Stimulated activated naive CD8-positive, alpha-beta T cell treated with anti-CD3 and anti-CD28 coated beads, Interleukin-15, amount 100 ng/mL, for 72 hours (primary cell): ENCODE measurements at regions not wholly inside any gene's neighbourhood (a gene's known extent, or its start where the extent isn't known, plus 50 kb on each side); places are given as distances from the start of the nearest gene placed in this dataset.

Experiments
- ATAC-seq: fragments of 150-1000 bp; cut with Tn5 transposase; 2 replicates; pipeline ENCODE4 v1.10.0; 2021; ENCODE audit warnings: mild to moderate bottlenecking, moderate library complexity
- DNase-seq, 2 donors: peaks; one replicate each; pipeline ENCODE4 v3.0.0; 2021 to 2022
- H3K27ac Mint-ChIP-seq, 2 donors: one replicate each; pipeline ENCODE4 v1.8.0; 2022; ENCODE audit warnings: mild to moderate bottlenecking in 2 of 2, mixed read lengths in 2 of 2, moderate library complexity in 2 of 2
- H3K27me3 Mint-ChIP-seq: one replicate; pipeline ENCODE4 v1.8.0; 2022; ENCODE audit warnings: mixed read lengths
- H3K4me1 Mint-ChIP-seq: one replicate; pipeline ENCODE4 v1.8.0; 2022; ENCODE audit warnings: mild to moderate bottlenecking, mixed read lengths
- H3K4me3 Mint-ChIP-seq, 2 donors: one replicate each; pipeline ENCODE4 v1.8.0; 2022; ENCODE audit warnings: mild to moderate bottlenecking in 2 of 2, mixed read lengths in 2 of 2, moderate library complexity in 1 of 2
- H3K9me3 Mint-ChIP-seq, 2 donors: one replicate each; pipeline ENCODE4 v1.8.0; 2022; ENCODE audit warnings: mixed read lengths in 2 of 2

- Mint-ChIP-seq H3K4me1 (peaks cover 6% of the 10 kb centered on the region), H3K27ac (peak overlapping the region in 1 of 2 donors; percentile 40), H3K4me3 (no peak overlapping the region), H3K9me3 (no peaks in the 10 kb centered on the region), H3K27me3 (no peaks in the 10 kb centered on the region)
- DNase-seq (no peak), ATAC-seq (no peak)
These were observed 209.7 kb upstream of the COPS8 start for GRCh38 chr2:236875906-236876505.

GRCh38 chr2:236876642-236877041 is 209.0 kb upstream of the COPS8 start:
- peak overlapping the region in 1 of 2 donors; percentile 40 for H3K27ac Mint-ChIP-seq
- DNase-seq (no peak), ATAC-seq (no peak)
- H3K4me3 Mint-ChIP-seq = no peak overlapping the region
- no peaks in the 10 kb centered on the region for H3K27me3 Mint-ChIP-seq
- H3K4me1 Mint-ChIP-seq = peaks cover 2% of the 10 kb centered on the region
- H3K9me3 Mint-ChIP-seq = no peaks in the 10 kb centered on the region

- ATAC-seq = no peak
- DNase-seq = no peak
- no peaks in the 10 kb centered on the region for H3K9me3 Mint-ChIP-seq
- H3K27ac Mint-ChIP-seq = no peak overlapping the region
- no peak overlapping the region for H3K4me3 Mint-ChIP-seq
- H3K4me1 Mint-ChIP-seq = no peaks in the 10 kb centered on the region
- H3K27me3 Mint-ChIP-seq = no peaks in the 10 kb centered on the region
These were observed 207.7 kb upstream of the COPS8 start for GRCh38 chr2:236877972-236878371.

GRCh38 chr2:236879416-236879963 is 206.2 kb upstream of the COPS8 start:
- Mint-ChIP-seq H3K4me3 (no peak overlapping the region), H3K27me3 (no peaks in the 10 kb centered on the region), H3K9me3 (no peaks in the 10 kb centered on the region), H3K4me1 (no peaks in the 10 kb centered on the region), H3K27ac (no peak overlapping the region)
- no peak for DNase-seq
- ATAC-seq = no peak

- no peak for DNase-seq
- H3K4me3 Mint-ChIP-seq = no peak overlapping the region
- ATAC-seq = no peak
- H3K9me3 Mint-ChIP-seq = no peaks in the 10 kb centered on the region
- no peaks in the 10 kb centered on the region for H3K27me3 Mint-ChIP-seq
- H3K4me1 Mint-ChIP-seq = no peaks in the 10 kb centered on the region
- no peak overlapping the region for H3K27ac Mint-ChIP-seq
These were observed 203.6 kb upstream of the COPS8 start for GRCh38 chr2:236882074-236882473.

GRCh38 chr2:236882930-236883329 is 202.8 kb upstream of the COPS8 start:
- no peak overlapping the region for H3K4me3 Mint-ChIP-seq
- H3K9me3 Mint-ChIP-seq = no peaks in the 10 kb centered on the region
- no peaks in the 10 kb centered on the region for H3K27me3 Mint-ChIP-seq
- H3K27ac Mint-ChIP-seq = no peak overlapping the region
- ATAC-seq = no peak
- DNase-seq = no peak
- H3K4me1 Mint-ChIP-seq = no peaks in the 10 kb centered on the region

GRCh38 chr2:236883819-236884218 is 201.9 kb upstream of the COPS8 start:
- DNase-seq (no peak), ATAC-seq (no peak)
- Mint-ChIP-seq H3K4me3 (no peak overlapping the region), H3K9me3 (no peaks in the 10 kb centered on the region), H3K4me1 (no peaks in the 10 kb centered on the region), H3K27me3 (no peaks in the 10 kb centered on the region), H3K27ac (no peak overlapping the region)

- Mint-ChIP-seq H3K4me1 (no peaks in the 10 kb centered on the region), H3K27me3 (no peaks in the 10 kb centered on the region), H3K27ac (no peak overlapping the region), H3K4me3 (no peak overlapping the region), H3K9me3 (no peaks in the 10 kb centered on the region)
- DNase-seq (no peak), ATAC-seq (no peak)
These were observed 201.0 kb upstream of the COPS8 start for GRCh38 chr2:236884569-236885175.

- no peak for ATAC-seq
- Mint-ChIP-seq H3K4me3 (no peak overlapping the region), H3K9me3 (no peaks in the 10 kb centered on the region), H3K4me1 (no peaks in the 10 kb centered on the region), H3K27ac (no peak overlapping the region), H3K27me3 (no peaks in the 10 kb centered on the region)
- no peak for DNase-seq
These were observed 199.2 kb upstream of the COPS8 start for GRCh38 chr2:236886456-236886855.

GRCh38 chr2:236887531-236887930 is 198.2 kb upstream of the COPS8 start:
- Mint-ChIP-seq H3K4me1 (no peaks in the 10 kb centered on the region), H3K27me3 (no peaks in the 10 kb centered on the region), H3K27ac (no peak overlapping the region), H3K4me3 (no peak overlapping the region), H3K9me3 (no peaks in the 10 kb centered on the region)
- ATAC-seq (no peak), DNase-seq (no peak)

GRCh38 chr2:236887953-236888793 is 197.5 kb upstream of the COPS8 start:
- no peak for ATAC-seq
- DNase-seq = no peak
- Mint-ChIP-seq H3K4me1 (no peaks in the 10 kb centered on the region), H3K27me3 (no peaks in the 10 kb centered on the region), H3K9me3 (no peaks in the 10 kb centered on the region), H3K27ac (peak overlapping the region in 1 of 2 donors; percentile 7), H3K4me3 (no peak overlapping the region)

- H3K9me3 Mint-ChIP-seq = no peaks in the 10 kb centered on the region
- no peaks in the 10 kb centered on the region for H3K4me1 Mint-ChIP-seq
- DNase-seq = no peak
- no peak for ATAC-seq
- no peaks in the 10 kb centered on the region for H3K27me3 Mint-ChIP-seq
- H3K4me3 Mint-ChIP-seq = no peak overlapping the region
- no peak overlapping the region for H3K27ac Mint-ChIP-seq
These were observed 196.6 kb upstream of the COPS8 start for GRCh38 chr2:236888794-236889780.

- no peaks in the 10 kb centered on the region for H3K27me3 Mint-ChIP-seq
These were observed 195.6 kb upstream of the COPS8 start for GRCh38 chr2:236889791-236890704.

GRCh38 chr2:236892721-236893120 is 193.0 kb upstream of the COPS8 start:
- H3K9me3 Mint-ChIP-seq = no peaks in the 10 kb centered on the region
- DNase-seq (no peak), ATAC-seq (no peak)
- no peaks in the 10 kb centered on the region for H3K4me1 Mint-ChIP-seq
- H3K4me3 Mint-ChIP-seq = no peak overlapping the region
- H3K27ac Mint-ChIP-seq = no peak overlapping the region
- H3K27me3 Mint-ChIP-seq = no peaks in the 10 kb centered on the region

More at GRCh38 chr2:236889791-236890704, 195.6 kb upstream of the COPS8 start:
- DNase-seq (no peak), ATAC-seq (no peak)
- Mint-ChIP-seq H3K27ac (no peak overlapping the region), H3K9me3 (no peaks in the 10 kb centered on the region), H3K4me1 (no peaks in the 10 kb centered on the region), H3K4me3 (no peak overlapping the region)
